HAP-1 (cell line): ENCODE measurements at regions not wholly inside any gene's neighbourhood (a gene's known extent, or its start where the extent isn't known, plus 50 kb on each side); places are given as distances from the start of the nearest gene placed in this dataset.

Experiments used
- DNase-seq, 2 experiments: peaks; one replicate each; pipeline ENCODE4 v3.0.0-alpha.2; 2016 to 2020; ENCODE audit warnings: low spot score in 2 of 2
- H3K27me3 ChIP-seq: fragments of 250-450 bp; sonication (Bioruptor Pico); 2 replicates; pipeline ENCODE4 v1.5.1; 2020; ENCODE audit warnings: low read depth, mild to moderate bottlenecking, moderate library complexity
- H3K36me3 ChIP-seq: fragments of 250-450 bp; sonication (Bioruptor Pico); replicated peaks from 2 replicates; pipeline ENCODE4 v1.5.1; 2020; ENCODE audit warnings: mild to moderate bottlenecking
- H3K4me1 ChIP-seq: fragments of 250-450 bp; sonication (Bioruptor Pico); 2 replicates; pipeline ENCODE4 v1.5.1; 2020; ENCODE audit warnings: mild to moderate bottlenecking
- H3K4me3 ChIP-seq: fragments of 250-450 bp; sonication (Bioruptor Pico); 2 replicates; pipeline ENCODE4 v1.5.1; 2020; ENCODE audit warnings: mild to moderate bottlenecking, moderate library complexity
- H3K9me3 ChIP-seq: fragments of 250-450 bp; sonication (Bioruptor Pico); 2 replicates; pipeline ENCODE4 v1.5.1; 2020; ENCODE audit warnings: mild to moderate bottlenecking, moderate library complexity
- in situ Hi-C: fragments of 300-500 bp; cut with MboI; formaldehyde crosslinking; loops from 3 replicates; pipeline ENCODE4 v1.14.3; 2020; ENCODE audit warnings: low sequenced_read_pairs, inconsistent platforms, mixed read lengths

DNA sequence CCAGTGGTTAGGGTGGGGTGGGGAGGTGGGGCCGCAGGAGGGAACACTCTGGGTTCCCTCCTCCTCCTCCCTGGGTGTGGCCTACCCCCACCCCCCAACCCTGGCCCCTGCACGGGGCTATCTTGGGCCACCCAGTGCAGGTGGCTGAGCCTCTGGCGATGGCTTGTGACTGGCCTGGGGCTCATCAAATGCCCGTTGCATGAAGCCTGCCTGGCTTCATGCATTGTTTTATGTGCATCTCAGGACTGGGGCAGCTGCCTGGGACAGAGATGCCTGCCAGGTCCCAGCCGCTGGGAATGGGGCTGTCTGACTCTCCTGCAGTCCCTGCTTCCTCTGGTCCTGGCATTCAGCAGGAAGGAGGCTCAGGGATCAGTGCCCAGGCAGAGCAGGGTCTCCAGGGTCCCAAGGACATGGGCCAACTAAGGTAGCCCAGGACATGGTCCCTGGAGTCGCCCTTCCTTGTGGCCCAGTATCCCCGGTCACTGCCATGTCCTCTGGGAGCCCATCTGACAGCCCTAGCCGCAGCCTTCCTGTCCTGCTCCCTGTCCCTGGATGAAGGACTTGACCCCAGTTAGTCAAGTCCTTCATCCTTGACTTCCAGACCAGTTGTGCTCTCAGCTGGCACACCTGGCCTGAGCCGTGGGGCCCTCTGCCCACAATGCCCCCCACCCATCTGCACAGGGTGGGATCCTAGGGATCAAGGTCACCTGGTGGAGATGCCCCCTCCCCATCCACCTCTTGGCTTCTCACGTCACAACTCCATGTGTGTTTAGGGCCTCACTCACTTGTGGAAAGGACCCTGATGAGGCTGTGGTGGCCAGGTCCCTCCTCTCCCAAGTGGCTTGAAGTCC is 112.1 kb upstream of the FGF3 start:
- H3K4me1 ChIP-seq: no peaks in the 10 kb centered on the region
- no peaks in the 10 kb centered on the region for H3K9me3 ChIP-seq
- no peak for DNase-seq
- in situ Hi-C loops: no loop called here
- no peaks in the 10 kb centered on the region for H3K36me3 ChIP-seq
- peaks cover 24% of the 10 kb centered on the region for H3K27me3 ChIP-seq
- H3K4me3 ChIP-seq: no peak overlapping the region

GRCh38 chr11:69931994-69932910 is 113.0 kb upstream of the FGF3 start:
- H3K4me3 ChIP-seq: no peak overlapping the region
- no peaks in the 10 kb centered on the region for H3K36me3 ChIP-seq
- H3K4me1 ChIP-seq: no peaks in the 10 kb centered on the region
- no peaks in the 10 kb centered on the region for H3K9me3 ChIP-seq
- in situ Hi-C loops: no loop called here
- peaks cover 15% of the 10 kb centered on the region for H3K27me3 ChIP-seq
- DNase-seq: no peak

- no peak overlapping the region for H3K4me3 ChIP-seq
- in situ Hi-C loops: no loop called here
Observed at GRCh38 chr11:69934861-69935494, 115.8 kb upstream of the FGF3 start.

DNA sequence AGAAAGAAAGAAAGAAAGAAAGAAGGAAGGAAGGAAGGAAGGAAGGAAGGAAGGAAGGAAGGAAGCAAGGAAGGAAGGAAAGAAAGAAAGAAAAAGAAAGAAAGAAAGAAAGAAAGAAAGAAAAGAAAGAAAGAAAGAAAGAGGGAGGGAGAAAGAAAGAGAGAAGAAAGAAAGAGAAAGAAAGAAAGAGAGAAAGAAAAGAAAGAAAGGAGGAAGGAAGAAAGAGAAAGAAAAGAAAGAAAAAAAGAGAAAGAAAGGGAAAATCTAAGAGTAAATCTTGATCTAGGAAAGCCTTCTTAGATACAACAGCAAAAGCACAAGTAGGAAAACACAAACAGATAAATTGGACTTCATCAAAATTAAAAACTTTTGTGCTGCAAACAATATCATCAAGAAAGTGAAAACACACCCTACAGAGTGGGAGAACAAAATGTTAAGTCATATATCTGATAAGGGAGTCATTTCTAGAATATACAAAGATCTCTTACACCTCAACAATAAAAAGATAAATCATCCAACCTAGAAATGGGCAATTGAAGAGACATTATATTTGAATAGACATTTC is 116.8 kb upstream of the FGF3 start:
- Histone ChIP-seq H3K27me3 (peaks cover 10% of the 10 kb centered on the region; the same call in 1 of the 2 replicates), H3K4me1 (no peaks in the 10 kb centered on the region), H3K4me3 (no peak overlapping the region), H3K36me3 (no peaks in the 10 kb centered on the region), H3K9me3 (no peaks in the 10 kb centered on the region)
- DNase-seq: no peak
- in situ Hi-C loops: no loop called here

More at GRCh38 chr11:69934861-69935494, 115.8 kb upstream of the FGF3 start:
- DNase-seq: no peak
- no peaks in the 10 kb centered on the region for H3K36me3 ChIP-seq
- H3K4me1 ChIP-seq: no peaks in the 10 kb centered on the region
- peaks cover 6% of the 10 kb centered on the region; the same call in 1 of the 2 replicates for H3K27me3 ChIP-seq
- no peaks in the 10 kb centered on the region for H3K9me3 ChIP-seq

DNA sequence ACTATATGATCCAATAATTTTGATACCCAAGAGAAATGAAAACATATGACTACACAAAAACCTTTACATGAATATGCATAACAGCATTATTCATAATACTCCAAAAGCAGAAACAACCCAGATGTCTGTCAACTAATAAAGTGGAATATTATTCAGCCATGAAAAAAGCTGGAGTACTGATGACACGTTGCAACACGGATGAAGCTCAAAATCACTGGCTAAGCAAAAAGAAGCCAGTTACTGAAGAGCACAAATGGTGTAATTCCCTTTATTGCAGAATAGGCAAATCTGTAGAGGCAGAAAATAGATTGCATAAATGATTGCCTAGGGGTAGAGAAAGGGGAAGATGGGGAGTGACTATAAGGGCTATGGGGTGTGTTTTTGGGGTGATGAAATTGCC is 117.6 kb upstream of the FGF3 start:
- H3K27me3 ChIP-seq: peaks cover 10% of the 10 kb centered on the region; the same call in 1 of the 2 replicates
- no peak for DNase-seq
- H3K4me3 ChIP-seq: no peak overlapping the region
- H3K36me3 ChIP-seq: no peaks in the 10 kb centered on the region
- H3K4me1 ChIP-seq: no peaks in the 10 kb centered on the region
- in situ Hi-C loops: no loop called here
- no peaks in the 10 kb centered on the region for H3K9me3 ChIP-seq

DNA sequence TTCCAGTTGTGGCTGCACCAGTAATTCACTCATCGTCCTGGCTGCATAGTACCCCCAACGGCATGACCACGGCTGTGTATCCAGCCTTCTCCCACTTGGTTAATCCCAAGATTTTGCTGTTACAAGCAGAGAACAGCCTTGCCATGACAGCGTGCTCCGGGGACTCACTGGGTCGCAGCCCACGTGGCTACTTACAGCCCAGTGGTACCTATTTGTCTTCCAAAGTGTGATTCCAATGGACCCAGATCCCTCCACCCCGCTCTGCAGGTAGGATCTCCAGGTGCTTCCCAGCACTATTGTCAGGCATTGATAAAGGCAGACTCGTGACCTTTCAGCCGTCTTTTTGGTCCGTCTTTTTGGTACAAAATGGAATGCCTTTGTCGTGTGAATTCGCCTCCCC is 119.0 kb upstream of the FGF3 start:
- in situ Hi-C loops: no loop called here
- Histone ChIP-seq H3K36me3 (no peaks in the 10 kb centered on the region), H3K9me3 (no peaks in the 10 kb centered on the region), H3K4me3 (no peak overlapping the region), H3K27me3 (peaks cover 4% of the 10 kb centered on the region; the same call in 1 of the 2 replicates), H3K4me1 (no peaks in the 10 kb centered on the region)
- no peak for DNase-seq

GRCh38 chr11:69939551-69940245 is 120.5 kb upstream of the FGF3 start:
- Histone ChIP-seq H3K9me3 (no peaks in the 10 kb centered on the region), H3K27me3 (peaks cover 4% of the 10 kb centered on the region; the same call in 1 of the 2 replicates), H3K4me1 (no peaks in the 10 kb centered on the region), H3K4me3 (no peak overlapping the region), H3K36me3 (no peaks in the 10 kb centered on the region)
- in situ Hi-C loops: no loop called here
- no peak for DNase-seq

- no peak overlapping the region for H3K4me3 ChIP-seq
- no peaks in the 10 kb centered on the region for H3K36me3 ChIP-seq
- in situ Hi-C loops: no loop called here
- H3K9me3 ChIP-seq: no peaks in the 10 kb centered on the region
- no peaks in the 10 kb centered on the region for H3K4me1 ChIP-seq
- H3K27me3 ChIP-seq: peaks cover 5% of the 10 kb centered on the region; the same call in 1 of the 2 replicates
- DNase-seq: no peak
Observed at GRCh38 chr11:69940246-69940610, 121.0 kb upstream of the FGF3 start.

- Histone ChIP-seq H3K4me1 (no peaks in the 10 kb centered on the region), H3K27me3 (peaks cover 8% of the 10 kb centered on the region; the same call in 1 of the 2 replicates), H3K4me3 (no peak overlapping the region), H3K9me3 (no peaks in the 10 kb centered on the region), H3K36me3 (no peaks in the 10 kb centered on the region)
- in situ Hi-C loops: no loop called here
- DNase-seq: no peak
Observed at GRCh38 chr11:69941546-69942332, 122.5 kb upstream of the FGF3 start.

- no peaks in the 10 kb centered on the region for H3K36me3 ChIP-seq
- no peak overlapping the region for H3K4me3 ChIP-seq
- H3K4me1 ChIP-seq: no peaks in the 10 kb centered on the region
- H3K27me3 ChIP-seq: peaks cover 8% of the 10 kb centered on the region; the same call in 1 of the 2 replicates
- H3K9me3 ChIP-seq: no peaks in the 10 kb centered on the region
- no peak for DNase-seq
- in situ Hi-C loops: no loop called here
Observed at GRCh38 chr11:69942333-69942820, 123.2 kb upstream of the FGF3 start.

- in situ Hi-C loops: no loop called here
- peaks cover 8% of the 10 kb centered on the region; the same call in 1 of the 2 replicates for H3K27me3 ChIP-seq
- H3K9me3 ChIP-seq: no peaks in the 10 kb centered on the region
- no peak overlapping the region for H3K4me3 ChIP-seq
- no peaks in the 10 kb centered on the region for H3K4me1 ChIP-seq
- H3K36me3 ChIP-seq: no peaks in the 10 kb centered on the region
- no peak for DNase-seq
Observed at GRCh38 chr11:69943066-69943465, 123.8 kb upstream of the FGF3 start.

GRCh38 chr11:69943506-69943905 is 124.3 kb upstream of the FGF3 start:
- in situ Hi-C loops: no loop called here
- DNase-seq: no peak
- peaks cover 8% of the 10 kb centered on the region; the same call in 1 of the 2 replicates for H3K27me3 ChIP-seq
- H3K36me3 ChIP-seq: no peaks in the 10 kb centered on the region
- H3K4me1 ChIP-seq: no peaks in the 10 kb centered on the region
- no peaks in the 10 kb centered on the region for H3K9me3 ChIP-seq
- H3K4me3 ChIP-seq: no peak overlapping the region
